ENCODE measurements at regions not wholly inside any gene's neighbourhood (a gene's known extent, or its start where the extent isn't known, plus 50 kb on each side); places are given as distances from the start of the nearest gene placed in this dataset.

GRCh38 chr1:89472253-89472652, 52.4 kb upstream of the LRRC8B start:
- H3K27ac ChIP-seq = no peak overlapping the region
- peaks cover 0 to 7% (median 0%) of the 10 kb centered on the region in 4 donors for H3K9me3 ChIP-seq
- H3K27me3 ChIP-seq = no peaks in the 10 kb centered on the region
- 62 to 100% (median 93%) methylated on average over 1 of the region's 1 CpG for WGBS, 5 donors
- peaks cover 0 to under 1% (median 0%) of the 10 kb centered on the region in 4 donors for H3K4me1 ChIP-seq
- no peak overlapping the region for H3K4me3 ChIP-seq
- no peak for DNase-seq
- no peaks in the 10 kb centered on the region for H3K36me3 ChIP-seq
- intact Hi-C loops (cut with DNase I; ENCODE audit: low total_unique reads) = no loop called here
- TF ChIP-seq, protein P1, sequence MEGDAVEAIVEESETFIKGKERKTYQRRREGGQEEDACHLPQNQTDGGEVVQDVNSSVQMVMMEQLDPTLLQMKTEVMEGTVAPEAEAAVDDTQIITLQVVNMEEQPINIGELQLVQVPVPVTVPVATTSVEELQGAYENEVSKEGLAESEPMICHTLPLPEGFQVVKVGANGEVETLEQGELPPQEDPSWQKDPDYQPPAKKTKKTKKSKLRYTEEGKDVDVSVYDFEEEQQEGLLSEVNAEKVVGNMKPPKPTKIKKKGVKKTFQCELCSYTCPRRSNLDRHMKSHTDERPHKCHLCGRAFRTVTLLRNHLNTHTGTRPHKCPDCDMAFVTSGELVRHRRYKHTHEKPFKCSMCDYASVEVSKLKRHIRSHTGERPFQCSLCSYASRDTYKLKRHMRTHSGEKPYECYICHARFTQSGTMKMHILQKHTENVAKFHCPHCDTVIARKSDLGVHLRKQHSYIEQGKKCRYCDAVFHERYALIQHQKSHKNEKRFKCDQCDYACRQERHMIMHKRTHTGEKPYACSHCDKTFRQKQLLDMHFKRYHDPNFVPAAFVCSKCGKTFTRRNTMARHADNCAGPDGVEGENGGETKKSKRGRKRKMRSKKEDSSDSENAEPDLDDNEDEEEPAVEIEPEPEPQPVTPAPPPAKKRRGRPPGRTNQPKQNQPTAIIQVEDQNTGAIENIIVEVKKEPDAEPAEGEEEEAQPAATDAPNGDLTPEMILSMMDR (IDR thresholded peaks at IDR 0.05) = no peak
- TF ChIP-seq EP300 (IDR thresholded peaks at IDR 0.05) (no peak), POLR2AphosphoS5 (IDR thresholded peaks at IDR 0.05) (no peak), POLR2A (IDR thresholded peaks at IDR 0.05) (no peak)

- no peak for TF ChIP-seq POLR2AphosphoS5 (IDR thresholded peaks at IDR 0.05)
- DNase-seq = no peak
- WGBS, 5 donors = 80 to 100% (median 93%) methylated on average over 2 to 3 of the region's 3 CpGs
These were observed 51.7 kb upstream of the LRRC8B start for GRCh38 chr1:89472886-89473417.

More at GRCh38 chr1:89472886-89473417, 51.7 kb upstream of the LRRC8B start:
- Histone ChIP-seq H3K4me3 (no peak overlapping the region), H3K27ac (no peak overlapping the region), H3K9me3 (peaks cover 0 to 7% (median 0%) of the 10 kb centered on the region in 4 donors), H3K36me3 (no peaks in the 10 kb centered on the region), H3K27me3 (no peaks in the 10 kb centered on the region), H3K4me1 (no peaks in the 10 kb centered on the region)
- intact Hi-C loops (cut with DNase I; ENCODE audit: low total_unique reads) = no loop called here
